ENCODE measurements at regions not wholly inside any gene's neighbourhood (a gene's known extent, or its start where the extent isn't known, plus 50 kb on each side); places are given as distances from the start of the nearest gene placed in this dataset.

DNA sequence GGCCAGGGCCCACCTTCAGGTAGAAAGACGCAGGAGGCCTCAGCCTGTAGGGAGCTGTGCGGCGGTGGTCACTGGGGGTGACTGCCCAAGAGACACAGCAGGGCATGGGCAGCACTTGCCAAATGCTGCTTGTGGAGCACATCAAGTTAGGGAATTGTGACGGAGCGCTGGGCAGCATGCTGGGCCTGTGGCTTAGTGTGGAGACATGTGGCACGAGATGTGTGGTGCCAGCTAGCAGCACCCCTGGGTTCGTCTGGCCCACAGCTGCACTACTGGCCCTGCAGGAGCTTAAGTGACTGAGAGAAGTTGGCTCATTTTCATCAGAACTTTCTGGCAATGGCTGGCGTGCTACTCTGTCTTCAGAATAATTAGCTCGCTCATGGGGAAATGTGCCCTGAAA, 213.1 kb upstream of the SYNDIG1 start:
- DNase-seq, result no peak

DNA sequence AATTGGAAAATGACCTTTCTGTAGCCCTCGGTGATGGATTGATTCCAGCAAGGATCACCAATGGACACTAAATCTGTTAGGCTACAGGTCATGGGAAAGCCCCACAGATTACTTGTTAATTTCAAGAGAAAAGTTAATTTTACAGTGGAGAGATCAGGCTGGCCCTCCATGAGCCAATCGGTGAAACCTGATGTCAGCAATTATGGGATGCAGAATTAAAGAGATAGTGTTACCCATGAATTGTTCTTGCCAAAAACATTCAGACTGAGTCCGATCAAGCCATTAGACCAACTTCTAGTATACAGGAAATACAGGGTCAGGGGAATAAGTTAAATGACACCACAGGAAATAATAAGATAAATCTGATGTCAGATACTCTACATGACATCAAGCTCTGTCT, 214.9 kb upstream of the SYNDIG1 start:
- DNase-seq, result no peak

DNA sequence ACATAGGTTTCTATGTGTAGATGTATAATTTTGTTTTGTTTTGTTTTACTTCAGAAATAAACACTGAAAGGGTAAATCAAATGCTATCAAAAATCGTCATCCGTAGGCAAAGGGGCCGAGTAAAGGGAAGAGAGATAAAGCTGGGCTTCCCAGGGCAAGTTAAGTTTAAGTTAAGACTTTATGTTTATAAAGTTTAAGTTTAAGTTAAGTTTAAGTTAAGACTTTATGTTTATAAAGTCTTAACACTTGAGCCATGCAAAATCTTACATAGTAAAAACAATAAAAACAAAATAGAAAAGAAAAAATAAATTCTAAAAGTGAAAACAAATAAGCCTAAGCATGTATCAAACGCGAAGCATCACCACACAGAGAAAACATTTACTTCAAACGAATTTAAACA, 216.1 kb upstream of the SYNDIG1 start:
- no peak for DNase-seq

- DNase-seq, result no peak
Observed at GRCh38 chr20:24245094-24245493, 224.3 kb upstream of the SYNDIG1 start.

- DNase-seq, result no peak
Observed at GRCh38 chr20:24242763-24243162, 226.7 kb upstream of the SYNDIG1 start.

DNA sequence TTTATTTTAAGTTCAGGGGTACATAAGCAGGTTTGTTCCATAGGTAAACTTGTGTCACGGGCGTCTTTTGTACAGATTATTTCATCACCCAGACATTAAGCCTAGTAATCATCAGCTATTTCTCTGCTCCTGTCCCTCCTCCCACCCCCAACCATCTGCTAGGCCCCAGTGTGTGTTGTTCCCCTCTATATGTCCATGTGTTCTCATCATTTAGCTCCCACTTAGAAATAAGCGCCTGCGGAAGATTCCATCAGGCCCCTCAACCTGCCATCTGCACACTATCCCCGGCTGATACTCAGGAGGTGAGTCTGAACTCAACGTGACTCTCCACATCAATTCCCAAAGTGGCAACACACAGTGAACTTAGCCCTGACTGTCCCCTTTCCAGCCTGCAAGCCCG, 228.0 kb upstream of the SYNDIG1 start:
- DNase-seq, result peak; percentile 92

GRCh38 chr20:24236963-24237362, 232.5 kb upstream of the SYNDIG1 start:
- peak; percentile 50 for DNase-seq

DNA sequence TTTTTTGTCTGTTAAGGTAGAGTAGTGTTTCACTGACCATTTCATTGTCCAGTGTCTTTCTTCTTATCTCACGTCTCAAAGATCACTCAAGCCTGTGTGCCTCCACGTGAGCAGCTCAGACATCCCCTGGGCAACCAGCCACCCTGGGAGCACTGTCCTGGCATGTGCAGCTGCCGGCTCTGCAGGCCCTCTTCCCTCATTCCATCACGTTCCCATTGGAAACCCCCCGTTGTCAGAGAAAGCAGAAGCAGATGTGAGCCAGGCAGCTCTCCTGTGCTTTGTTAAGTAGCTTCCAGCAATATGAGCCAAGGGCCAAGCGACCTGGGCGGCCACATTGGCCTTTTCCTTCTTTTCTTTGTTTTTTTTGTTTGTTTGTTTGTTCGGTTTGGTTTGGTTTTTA, 233.2 kb upstream of the SYNDIG1 start:
- DNase-seq, result no peak

DNA sequence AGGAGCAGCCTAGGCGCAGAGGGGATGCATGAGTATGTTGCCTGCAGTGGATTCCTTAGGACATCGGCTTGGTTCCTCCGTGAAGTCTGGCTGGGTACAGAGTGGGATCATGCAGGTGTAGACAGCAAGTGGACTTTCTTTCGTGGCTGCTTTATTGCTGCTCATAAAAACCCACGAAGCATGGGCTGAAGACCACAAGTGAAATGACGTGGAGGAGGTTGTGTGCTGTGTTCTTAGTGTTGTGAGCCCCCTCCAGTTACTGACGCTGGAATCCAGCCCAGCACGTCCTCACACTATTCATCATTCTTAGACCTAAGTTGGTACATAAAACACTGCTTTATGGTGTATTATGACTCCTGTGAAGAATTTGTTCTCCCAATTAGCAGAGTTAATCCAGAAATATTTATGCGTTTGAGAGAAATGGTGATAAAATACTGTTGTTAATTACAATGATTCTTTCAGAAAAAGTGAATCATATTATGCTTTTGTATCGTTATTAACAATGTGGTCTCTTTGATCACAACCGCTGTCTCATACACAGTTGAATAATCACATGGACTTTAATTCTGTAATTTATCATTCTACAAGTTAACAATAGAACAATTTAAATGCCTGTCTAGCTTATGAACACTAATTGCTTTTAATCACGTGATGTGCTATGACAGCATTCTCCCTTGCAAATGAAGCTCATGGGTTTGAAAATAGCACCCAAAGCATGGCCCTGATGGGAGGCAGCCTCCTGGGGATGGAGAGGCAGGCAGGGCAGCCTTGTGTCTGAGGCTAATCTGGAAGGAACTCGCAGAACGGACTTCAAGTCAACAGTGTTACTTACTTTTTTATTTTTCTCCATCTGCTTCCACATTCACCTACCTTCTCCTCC, 233.9 kb upstream of the SYNDIG1 start:
- DNase-seq, result no peak

DNA sequence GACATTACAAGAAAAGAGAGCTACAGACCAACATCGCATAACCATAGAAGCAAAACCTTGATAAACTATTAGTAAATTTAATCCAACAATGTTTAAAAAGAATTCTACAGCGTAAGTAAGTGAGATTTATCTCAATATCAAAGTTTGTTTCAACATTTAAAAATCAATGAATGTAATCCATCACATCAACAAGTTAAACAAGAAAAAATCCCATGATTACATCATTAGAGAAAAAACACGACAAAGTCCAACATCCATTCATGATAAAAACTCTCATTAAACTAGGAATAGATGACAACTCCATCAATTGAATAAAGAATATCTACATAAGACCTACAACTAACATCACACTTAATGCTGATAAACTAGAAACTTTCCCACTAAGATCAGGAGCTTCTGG, 239.0 kb upstream of the GGTLC1 start:
- no peak for DNase-seq

DNA sequence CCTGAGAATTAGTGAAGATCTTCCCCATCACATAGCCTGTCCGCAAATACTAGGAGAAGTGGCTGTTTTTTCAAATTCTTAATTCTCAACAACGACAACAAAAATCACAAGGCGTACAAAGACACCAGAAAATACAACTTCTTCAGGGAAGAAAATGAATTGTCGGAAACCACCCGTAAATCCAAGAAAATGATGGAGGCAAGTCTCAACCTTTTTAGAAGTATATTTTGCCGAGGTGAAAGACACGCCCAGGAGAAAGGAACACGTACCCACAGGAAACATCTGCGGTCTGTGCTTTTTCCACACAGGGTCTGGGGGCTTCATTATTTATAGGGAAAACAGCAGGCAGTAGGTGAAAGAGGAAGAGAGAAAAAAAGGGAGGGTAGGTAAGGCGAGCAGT, 223.9 kb upstream of the GGTLC1 start:
- no peak for DNase-seq

GRCh38 chr20:24211972-24212371, 223.4 kb upstream of the GGTLC1 start:
- DNase-seq, result no peak

DNA sequence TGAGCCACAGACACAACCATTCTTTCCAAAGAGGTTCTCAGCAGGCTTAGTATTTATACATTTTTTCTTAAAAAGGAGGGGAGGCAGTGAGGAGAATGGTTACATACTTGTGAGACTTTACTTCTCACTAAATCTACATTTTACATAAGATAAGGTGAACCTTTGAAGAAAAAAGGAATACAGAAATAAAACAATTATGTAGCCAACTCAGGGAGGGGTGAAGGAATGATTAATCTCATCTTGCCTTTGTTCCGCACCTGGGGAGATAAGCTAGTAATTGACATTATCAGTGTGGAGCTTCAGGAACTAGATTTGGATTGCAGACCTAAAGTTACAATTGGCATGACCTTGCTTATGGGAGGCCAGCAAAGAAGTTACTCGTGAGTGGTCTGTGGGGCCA, 221.8 kb upstream of the GGTLC1 start:
- no peak for DNase-seq

GRCh38 chr20:24208652-24209051, 220.1 kb upstream of the GGTLC1 start:
- peak; percentile 71 for DNase-seq

- DNase-seq, result no peak
Observed at GRCh38 chr20:24207803-24208300, 219.3 kb upstream of the GGTLC1 start.

DNA sequence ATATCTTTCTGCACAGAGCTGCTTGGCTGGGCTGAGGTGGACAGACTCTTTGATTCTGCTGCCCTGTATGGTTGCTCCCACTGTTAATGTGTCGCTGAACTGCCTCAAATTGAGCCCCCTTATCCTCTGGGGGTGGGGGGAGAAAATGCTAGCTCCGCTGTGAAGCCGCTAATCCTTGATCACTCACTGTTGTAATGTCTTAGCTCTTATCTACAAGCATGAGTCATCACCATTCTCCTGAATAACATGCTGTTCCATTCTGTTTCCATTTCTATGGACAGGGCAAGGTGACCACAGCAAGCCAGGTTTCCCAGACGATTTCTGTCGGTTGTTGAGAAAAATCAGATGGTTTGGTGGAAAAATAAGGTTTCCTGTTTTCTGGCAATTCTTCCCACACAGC, 218.4 kb upstream of the GGTLC1 start:
- no peak for DNase-seq

- DNase-seq, result no peak
Observed at GRCh38 chr20:24203526-24204183, 215.1 kb upstream of the GGTLC1 start.

GRCh38 chr20:24199501-24199900, 210.9 kb upstream of the GGTLC1 start:
- peak; percentile 64 for DNase-seq

GRCh38 chr20:24194143-24194542, 205.6 kb upstream of the GGTLC1 start:
- no peak for DNase-seq

DNA sequence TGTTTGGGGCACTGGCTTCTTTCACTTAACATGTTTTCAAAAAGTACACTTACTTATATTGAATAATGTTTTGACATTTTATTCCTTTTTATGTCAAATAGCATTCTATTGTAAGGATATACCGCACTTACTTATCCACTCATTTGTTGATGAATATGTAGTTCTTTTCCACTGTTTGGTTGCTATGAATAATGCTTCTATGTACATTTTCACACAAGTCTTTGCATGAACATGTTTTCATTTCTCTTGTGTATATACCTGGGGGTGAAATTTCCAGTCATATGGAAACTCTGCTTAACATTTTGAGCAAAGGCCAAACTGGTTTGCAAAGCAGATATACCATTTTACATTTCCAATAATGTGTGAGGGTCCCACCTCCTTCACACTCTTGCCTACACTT, 202.3 kb upstream of the GGTLC1 start:
- no peak for DNase-seq

GRCh38 chr20:24185791-24186190, 197.2 kb upstream of the GGTLC1 start:
- no peak for DNase-seq

- DNase-seq, result no peak
Observed at GRCh38 chr20:24181151-24181550, 192.6 kb upstream of the GGTLC1 start.

DNA sequence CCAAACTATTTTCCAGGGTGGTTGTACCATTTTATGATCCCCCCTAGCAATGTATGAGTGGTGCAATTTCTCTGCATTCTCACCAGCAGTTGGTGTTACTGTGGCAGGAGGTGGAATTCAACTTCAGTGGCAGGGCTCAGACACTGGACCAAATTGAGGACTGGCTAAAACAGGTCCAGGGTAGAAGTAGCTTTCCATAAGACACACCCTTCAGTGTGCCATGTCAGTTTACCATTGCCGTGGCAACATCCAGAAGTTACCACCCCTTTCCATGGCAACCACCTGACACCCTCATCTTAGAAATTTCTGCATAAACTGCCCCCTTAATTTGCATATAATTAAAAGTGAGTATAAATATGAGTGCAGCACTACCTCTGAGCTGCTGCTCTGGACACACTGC, 180.7 kb upstream of the GGTLC1 start:
- no peak for DNase-seq

GRCh38 chr20:24166412-24166811, 177.8 kb upstream of the GGTLC1 start:
- DNase-seq, result no peak

- DNase-seq, result no peak
Observed at GRCh38 chr20:24166123-24166381, 177.5 kb upstream of the GGTLC1 start.
